ENCODE measurements at regions not wholly inside any gene's neighbourhood (a gene's known extent, or its start where the extent isn't known, plus 50 kb on each side); places are given as distances from the start of the nearest gene placed in this dataset.

DNA sequence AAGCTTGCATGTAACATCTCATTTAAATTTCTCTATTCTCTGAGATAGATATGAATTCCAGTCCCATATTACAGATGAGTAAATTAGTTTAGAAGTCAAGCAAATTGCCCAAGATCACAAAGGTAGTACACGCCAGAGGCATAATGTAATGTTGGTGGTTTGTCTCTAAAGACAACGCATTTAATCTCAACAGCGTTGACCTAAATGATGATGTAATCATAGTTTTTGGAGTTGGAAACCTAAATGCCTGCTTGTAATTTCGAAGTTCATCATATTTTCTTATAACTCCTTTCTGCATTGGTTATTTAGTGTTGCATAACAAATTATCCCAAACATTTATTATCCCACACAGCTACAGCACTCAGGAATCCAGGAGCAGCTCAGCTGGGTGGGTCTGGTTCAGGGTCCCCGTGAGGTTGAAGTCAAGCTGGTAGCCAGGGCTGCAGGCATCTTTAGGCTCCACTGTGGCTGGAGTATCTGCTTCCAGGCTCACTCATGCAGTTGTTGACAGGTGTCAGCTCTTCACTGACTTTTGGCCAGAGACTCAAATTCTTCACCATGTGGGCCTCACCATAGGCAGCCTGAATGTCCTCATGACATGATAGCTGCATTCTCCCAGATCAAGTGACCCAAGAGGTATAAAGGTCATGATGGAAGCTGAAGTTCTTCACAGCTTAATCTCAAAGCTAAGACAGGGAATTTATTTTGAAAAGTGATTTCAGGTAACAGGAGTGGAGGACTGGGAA, 122.0 kb upstream of the SPTLC3 start:
- no peak for DNase-seq (ENCODE audit: low read depth)

DNA sequence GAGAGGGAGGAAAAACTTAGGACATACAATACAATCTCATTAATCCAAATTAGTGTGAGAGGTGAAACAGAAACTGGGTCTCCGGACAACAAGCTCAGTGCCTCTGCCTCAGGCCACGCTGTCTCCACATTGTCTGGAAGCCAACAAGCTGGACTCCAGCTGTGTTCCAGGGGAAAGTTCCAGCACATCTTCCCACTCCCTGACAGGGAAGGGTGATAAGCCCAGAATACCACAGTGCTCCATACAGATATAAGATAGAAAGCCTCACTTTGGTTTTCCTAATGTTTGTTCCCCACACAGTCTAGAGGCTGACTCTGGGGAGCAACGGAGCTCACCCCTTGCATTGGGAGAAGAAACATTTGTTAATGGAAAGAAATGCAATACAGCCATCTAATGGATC, 117.1 kb upstream of the SPTLC3 start:
- DNase-seq (ENCODE audit: low read depth), result no peak

DNA sequence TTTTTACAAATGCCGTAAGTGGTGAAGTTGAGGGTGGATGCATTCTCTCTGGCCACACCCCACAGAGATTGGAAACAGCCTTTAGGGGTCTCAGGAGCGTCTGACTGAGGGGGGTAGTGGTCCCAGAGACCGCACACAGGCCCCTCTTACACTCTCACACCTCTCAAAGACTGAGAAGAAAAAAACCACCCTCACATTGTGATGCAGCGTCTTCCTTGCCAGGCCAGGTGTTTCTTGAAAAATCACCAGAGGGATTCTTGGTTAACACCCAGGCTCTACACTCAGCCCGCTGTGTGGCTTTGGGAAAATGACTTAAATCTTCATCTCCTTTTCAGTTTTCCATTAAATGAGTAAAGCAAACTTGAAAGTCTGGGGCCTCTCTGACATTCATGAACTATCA, 115.8 kb upstream of the SPTLC3 start:
- no peak for DNase-seq (ENCODE audit: low read depth)

DNA sequence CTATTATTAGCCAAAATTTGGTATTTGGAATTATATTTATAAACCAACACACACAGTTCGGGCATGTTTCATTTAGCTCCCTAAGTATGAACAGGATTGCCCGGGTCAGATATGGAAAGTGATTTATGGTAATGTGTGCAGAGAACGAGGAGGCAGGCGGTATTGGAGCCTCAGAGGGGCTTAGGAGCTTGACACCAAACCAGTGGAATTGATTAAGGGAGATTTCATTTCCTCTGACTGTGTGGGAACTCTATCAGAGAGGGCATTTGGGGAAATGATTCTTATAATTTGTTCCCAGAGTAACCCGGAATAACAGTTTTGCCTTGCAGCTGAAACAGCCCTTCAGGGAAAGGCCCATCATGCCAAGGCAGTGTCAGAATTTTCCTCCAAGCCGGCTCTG, 115.1 kb upstream of the SPTLC3 start:
- DNase-seq (ENCODE audit: low read depth), result no peak

DNA sequence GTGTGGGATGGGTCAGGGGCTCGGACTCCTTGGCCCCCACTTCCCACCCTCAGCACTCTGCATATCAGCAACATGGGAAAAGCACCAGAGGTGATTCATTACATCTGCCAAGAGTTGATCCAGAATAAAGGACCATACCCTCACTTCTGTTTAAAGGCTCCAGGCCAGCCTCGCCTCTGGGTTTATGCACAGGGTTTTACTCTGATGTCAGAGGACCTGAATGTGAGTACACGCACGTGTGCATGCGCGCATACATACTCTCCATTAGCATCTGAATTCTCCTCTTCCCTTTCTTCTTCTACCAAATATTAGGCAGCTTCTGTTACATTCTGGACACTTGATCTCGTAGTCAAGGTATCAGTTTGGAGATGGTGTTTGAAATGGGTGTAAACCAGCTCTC, 114.7 kb upstream of the SPTLC3 start:
- no peak for DNase-seq (ENCODE audit: low read depth)

DNA sequence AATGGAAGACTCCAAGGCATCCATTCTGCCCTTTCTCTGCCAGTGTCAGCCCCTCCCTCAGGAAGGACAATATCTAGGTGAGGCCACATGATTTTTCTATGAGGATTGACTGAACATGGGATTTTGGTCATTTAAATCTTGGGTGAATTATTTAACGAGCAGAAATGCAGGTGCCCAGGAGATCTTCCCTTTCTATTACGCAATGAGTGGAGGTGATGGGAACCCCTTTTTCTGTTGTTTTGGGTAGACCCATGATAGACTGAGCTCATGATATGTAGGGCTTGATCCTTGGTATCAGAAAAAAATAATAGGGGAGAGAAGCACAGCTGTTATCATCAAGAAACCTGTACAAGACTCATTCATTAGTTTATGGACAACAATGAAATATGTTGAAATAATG, 112.6 kb upstream of the SPTLC3 start:
- no peak for DNase-seq (ENCODE audit: low read depth)

DNA sequence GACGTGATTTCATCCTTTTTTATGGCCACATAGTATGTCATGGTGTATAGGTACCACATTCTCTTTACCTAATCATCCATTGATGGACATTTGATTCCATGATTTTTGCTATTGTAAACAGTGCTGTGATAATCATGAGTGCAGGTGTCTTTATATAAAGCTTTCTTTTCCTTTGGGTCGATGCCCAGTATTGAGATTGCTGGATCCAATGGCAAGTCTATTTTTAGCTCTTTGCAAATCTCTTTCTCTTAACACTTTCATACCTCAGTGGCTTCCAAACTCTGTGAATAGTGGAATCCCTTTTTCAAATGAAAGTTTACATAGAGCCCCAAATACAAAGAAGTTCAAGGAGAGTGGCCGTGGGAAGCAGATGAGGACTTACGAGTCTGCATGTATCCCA, 105.8 kb upstream of the SPTLC3 start:
- DNase-seq (ENCODE audit: low read depth), result no peak

DNA sequence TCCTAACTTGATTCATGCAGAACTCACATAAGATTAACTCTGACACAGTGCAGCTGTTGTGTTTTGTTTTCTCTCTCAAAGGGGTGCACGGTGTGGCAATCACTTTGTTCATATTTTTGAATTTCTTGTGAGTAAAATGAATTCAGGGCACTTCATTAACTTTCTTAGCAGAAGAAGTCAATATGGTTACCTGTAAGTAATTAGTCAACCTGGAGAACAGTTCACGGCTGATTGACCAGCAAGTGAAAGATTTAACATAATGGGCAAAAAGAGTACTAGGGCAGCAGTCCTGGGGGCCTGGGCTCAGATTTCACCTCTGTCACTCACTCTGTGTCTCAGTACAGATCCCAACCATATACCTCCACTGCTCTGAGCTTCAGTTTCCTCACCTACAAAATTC, 102.4 kb upstream of the SPTLC3 start:
- DNase-seq (ENCODE audit: low read depth), result no peak

DNA sequence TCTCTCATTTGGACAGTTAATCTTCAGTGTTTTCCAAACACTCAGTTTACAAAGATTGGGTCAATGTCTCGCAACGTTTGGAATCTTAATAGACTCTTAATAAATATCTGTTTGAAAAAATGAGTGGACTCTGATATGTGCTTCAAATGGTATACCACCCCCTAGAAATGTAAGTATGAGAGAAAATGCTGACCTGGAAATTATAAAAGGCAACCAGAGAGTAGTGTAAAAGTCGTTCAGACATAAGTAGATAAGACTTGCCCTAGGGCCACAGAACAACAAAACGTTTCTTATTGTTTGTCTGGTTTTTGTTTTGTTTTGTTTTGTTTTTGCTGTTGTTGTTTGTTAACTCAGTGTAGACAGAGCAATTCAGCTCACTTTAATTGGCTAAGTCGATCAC, 97.4 kb upstream of the SPTLC3 start:
- no peak for DNase-seq (ENCODE audit: low read depth)

DNA sequence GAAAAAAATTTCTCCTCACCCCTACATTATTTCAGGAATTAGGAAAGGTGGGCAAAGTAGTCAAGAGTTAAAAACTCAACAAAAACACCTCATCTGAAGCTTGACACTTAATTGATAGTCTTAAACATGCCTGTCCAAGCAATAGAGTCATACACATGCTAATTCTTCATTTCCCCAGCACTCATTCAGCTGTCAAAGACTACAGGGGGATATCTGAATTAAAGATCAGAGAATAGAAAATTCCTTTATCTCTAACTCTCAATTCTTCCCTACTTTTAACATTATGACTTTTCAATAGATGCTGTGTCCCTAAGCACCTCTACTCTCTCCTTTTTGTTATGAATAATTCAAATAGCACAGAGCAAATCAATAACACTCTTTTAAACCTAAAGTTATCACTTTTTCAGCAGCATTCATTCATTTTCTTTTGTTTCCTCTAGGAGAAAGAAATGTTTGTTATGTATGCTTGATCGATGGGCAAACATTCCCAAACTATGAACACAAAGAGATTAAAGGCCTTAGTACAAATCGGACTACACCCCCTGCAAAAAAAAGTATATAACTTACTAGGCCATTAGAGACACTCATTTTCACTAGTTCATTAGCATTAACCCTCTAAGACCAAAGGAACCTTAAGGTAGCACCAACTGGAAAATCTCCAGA, 94.9 kb upstream of the SPTLC3 start:
- no peak for DNase-seq (ENCODE audit: low read depth)

DNA sequence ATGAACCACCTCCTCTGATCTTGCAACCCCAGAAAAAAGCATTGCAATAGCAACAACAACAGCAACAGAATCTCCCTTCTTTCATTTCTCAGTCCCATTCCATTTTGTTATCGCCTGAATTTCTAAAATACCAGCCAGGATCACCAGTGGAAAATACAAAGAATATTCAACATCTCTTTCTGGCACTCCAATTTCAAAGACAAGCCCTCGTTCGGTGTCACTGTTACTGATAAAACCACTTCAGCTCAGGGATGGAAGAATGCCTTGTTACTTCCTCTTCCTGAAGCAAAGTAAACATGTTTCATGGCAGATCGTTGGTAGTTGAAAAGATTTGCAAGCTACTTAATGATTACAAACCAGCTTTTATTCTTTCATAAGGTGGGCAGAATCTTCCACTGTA, 94.0 kb upstream of the SPTLC3 start:
- DNase-seq (ENCODE audit: low read depth), result no peak

DNA sequence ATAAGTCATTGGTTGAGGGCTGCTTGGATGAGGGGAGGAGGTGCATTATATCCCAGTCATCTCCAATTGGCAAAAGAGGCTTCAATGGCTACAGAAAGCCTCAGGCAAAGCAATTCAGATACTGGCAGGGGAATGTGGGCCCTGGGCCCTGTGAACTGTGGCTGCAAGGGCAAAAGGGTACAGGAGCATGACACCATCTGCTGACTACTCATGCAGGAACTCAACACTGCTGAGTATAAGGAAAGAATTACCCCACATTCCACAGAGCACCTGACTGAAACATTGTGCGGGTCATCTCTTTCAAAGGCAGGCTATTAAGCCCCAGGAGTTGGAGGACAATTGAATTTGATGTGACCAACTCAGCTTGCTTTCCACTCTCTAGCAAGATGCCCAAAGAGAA, 92.1 kb upstream of the SPTLC3 start:
- DNase-seq (ENCODE audit: low read depth), result peak; percentile 44

DNA sequence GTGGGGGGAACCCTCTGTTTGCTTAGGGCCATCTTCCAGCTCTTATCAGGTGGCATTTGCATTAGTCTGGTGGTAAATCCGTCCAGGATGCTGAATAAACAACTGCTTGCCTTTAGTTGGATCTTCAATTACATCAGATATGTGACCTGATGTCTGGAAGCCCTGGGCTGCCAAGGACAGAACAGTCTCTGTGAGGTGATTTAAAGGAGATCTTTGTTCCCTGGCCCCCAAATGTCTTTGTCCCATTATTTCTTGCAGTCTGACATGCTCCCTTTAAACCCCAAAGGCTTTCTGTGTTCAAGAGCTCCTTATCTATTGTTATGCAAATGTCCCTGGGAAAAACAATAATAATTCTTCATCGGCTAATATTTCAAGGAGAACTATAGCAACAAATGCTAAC, 84.6 kb upstream of the SPTLC3 start:
- DNase-seq (ENCODE audit: low read depth), result no peak

DNA sequence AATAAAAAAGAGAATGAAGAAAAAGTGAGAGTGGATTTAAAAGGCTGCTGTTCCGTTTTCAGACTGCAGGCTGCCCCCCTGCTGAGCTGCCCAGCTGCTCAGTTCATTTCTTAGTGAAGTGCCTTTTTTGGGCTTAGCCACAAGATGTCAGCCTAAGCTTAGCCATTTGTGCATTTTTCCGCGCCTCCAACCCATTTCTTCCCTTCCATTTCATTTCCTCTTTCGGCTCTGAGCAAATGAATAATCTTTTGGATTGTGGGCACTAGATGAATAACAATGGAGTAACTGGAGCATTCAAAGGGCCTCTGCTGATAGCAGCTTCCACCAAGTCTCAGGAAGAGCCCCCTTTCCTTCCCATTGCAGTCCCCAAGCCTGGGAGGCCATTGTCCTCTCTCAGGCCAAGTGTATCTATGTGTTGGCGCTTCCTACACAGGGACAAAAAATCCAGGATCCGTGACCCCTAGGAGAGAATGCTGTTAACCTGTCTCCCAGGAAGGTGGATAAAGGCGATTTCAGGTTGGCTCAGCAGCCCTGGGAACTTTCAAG, 83.5 kb upstream of the SPTLC3 start:
- peak; percentile 83 for DNase-seq (ENCODE audit: low read depth)

DNA sequence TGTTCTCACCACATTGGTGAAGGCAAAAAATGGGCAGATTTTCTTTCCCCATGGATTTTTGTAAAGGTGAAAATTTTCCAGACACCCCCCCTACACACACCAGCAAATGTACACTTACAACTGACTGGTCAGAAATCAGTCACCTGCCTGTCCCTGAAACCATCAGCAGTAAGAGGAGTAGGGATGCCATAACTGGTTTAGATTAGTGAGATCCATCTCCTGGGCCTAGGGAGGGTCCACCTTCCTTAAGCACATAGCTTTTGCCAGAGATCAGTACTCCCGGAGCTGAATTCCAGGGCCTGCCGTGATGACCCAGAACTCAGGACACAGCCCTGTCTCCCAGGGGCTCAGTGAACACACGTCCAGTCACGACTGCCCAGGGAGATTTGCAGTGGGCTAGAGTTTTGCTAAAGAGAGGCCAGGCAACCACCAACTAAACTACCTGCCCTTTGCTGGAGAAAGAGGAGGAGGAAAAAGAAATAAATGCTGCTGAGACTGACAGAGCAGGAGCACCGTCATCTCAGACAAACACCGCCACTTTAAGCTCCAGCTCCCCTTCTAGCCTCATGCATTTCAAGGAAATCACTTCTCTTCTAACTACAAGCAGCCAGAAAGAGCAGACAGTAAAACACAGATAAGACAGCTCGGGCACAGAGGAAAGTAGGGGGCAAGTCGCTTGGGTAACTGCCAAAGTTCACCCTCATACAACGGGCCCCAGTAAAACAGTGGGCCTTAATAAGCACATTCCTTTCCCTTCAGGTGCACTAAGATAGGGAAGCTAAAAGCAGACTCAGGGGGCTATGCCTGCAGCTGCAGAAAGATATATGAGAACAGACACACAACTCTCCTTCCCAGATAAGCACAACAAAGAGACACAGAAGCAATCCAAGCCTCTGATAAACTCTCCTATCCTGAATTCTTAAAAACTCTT, 82.6 kb upstream of the SPTLC3 start:
- DNase-seq (ENCODE audit: low read depth), result no peak

DNA sequence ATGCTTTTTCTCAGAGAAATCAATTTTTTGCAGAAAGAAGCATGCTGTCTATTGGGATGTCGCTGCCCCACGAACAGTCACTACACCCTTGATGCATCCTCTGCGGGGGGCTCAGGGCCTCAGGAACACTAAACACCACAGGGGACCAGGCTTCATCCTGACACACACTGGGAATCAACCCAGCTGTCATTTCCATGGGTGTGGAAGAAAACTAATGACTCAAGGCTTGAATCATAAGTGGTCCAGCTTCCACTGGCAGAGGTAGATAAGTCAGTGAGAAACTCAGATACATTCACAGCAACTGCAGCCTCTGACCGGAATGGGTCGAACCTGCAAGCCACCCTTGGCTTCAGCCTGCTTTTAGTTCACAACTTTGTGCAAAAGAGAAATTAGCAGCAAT, 81.3 kb upstream of the SPTLC3 start:
- peak; percentile 74 for DNase-seq (ENCODE audit: low read depth)

DNA sequence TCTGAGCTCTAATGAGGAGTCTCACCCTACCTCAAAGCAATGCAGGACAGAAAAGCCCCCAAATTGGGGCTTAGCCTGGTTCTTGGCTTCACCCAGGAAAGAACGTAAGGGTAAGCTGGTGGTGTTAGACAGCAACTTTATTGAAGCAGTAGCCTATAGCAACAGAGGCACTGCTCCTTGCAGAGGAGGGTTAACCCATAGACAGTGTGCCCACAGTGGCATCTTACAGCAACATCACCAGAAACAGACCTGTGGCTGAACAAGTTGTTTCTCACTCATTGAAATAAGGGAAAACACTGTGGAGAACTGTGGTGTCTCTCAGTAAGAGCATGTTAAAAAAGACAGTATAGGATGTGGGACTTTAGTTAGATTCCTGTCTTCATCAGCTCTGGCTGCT, 80.4 kb upstream of the SPTLC3 start:
- peak; percentile 31 for DNase-seq (ENCODE audit: low read depth)

DNA sequence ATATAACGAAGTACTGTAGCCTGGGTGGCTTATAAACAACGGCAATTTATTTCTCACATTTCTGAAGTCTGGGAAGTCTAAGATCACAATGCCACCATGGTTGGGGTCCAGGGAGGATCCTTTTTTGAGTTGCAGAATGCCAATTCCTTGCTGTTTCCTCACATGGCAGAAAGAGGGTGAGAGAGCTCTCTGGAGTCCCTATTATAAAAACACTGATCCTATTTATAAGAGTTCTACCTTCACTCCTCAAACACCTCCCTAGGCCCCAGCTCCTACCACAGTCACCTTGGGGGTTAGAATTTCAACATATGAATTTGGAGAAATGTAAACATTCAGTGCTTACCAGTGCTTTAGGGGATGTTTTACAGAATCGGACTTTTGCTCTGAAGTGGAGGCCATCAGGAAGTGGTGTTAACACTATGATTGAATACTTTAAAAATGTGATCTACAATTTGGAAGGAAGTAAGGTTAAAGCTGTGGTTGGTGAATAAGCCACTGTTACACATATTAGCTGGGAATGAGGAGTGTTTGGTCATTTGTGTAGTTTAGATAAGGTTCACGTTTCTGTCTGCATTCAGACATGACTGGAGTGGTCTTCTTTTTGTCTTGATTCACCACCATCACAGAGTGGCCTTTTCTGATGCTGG, 79.9 kb upstream of the SPTLC3 start:
- peak; percentile 93 for DNase-seq (ENCODE audit: low read depth)

DNA sequence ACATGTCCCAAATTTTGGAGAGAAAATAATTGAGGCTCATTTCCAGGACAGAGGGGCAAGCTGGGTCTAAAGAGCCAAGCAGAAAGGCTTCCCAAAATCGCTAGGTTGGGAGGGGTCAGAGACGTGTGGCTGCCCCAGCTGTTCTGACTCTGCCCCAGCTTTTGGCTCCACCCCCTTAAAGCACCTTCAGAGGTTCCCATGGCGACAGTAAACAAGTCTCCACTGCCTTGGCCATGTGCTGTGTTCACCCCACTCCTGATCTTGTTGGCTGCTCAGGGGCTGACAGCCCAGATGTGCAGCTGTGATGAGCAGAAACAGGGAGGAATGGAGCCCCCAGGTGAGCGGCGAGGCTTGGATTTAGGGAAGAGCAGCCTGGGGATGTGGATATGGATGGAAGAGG, 72.8 kb upstream of the SPTLC3 start:
- peak; percentile 39 for DNase-seq (ENCODE audit: low read depth)

DNA sequence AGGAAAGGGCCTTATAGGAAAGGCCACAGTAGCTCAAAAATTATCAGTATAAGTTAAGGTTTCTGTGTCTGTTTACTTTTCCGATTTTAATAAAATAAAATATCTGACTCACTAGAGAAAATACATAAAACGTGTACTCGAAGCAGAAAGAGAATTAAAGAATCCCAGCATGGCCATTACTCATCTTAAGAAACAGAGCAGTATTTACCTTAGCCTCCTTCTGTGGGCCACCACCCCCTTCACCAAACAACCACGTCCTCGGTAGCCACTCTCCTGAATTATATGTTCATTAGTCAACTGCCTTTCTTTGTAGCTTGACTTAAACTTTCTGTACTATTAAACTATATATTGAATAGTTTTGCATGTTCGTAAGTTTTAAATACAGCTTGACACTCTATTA, 72.2 kb upstream of the SPTLC3 start:
- DNase-seq (ENCODE audit: low read depth), result peak; percentile 23

DNA sequence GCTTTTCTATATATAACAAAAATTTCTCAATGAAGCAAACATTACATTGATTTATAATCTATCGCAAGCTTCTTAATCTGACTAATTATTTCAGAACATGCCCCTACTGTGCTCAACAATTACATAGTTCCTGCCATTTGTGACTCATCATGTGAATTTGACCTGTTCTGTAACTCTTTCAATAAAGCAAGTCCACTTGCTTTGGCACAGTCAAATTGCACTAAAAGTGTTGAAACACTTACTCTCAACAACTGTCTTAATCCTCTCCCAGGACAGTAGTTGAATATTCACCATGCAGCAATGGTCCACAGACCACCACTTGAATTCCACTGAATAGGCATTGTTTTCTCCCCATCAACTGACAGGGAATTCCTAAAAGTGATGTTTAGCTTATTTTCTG, 67.7 kb upstream of the SPTLC3 start:
- no peak for DNase-seq (ENCODE audit: low read depth)

DNA sequence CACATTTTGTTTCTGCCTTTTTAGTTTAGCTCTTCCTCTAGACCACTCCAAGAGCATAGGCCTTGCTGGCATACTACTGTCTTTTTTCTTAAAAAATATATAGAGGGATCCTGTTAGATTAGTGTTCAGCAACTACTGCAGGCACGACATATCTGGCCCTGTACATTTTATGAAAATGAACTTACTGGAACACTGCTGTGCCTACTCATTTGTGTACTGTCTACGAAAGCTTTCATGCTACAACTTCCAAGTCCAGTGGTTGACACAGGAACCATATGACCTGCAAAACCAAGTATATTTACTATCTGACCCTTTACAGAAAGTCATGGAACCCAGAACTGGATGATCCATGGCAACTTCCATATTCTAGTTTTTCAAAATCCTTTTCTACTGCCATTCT, 66.6 kb upstream of the SPTLC3 start:
- no peak for DNase-seq (ENCODE audit: low read depth)

All from M059J (cell line).